ENCODE measurements at regions not wholly inside any gene's neighbourhood (a gene's known extent, or its start where the extent isn't known, plus 50 kb on each side); places are given as distances from the start of the nearest gene placed in this dataset.

DNA sequence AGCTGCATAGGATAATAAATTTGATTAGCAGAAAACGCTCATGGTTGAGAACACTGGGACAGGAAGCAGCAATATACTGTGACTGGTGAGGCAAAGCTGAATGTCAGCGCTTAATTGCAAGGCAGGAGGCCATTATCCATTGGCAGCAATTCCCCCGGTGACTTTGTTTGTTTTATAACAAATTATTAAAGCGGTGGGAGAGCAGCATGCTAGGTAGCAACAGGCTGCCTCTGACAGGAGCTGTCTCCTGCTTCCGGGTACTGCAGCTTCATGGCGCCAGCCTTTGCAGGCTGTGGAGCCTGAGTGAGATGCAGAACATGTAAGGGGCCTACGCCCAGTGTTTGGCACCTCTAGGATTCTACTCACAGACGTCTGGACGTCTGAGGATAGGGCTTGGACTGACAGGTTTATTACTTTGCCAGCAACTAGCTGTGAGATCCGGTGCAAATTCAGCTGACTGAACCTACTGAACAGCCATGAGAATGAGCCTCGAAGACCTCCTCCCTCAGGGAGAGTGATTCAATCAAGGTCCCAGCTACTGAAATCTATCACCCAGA is 82.1 kb upstream of the SSTR1 start:
- peak; percentile 57 for ATAC-seq
- H3K36me3 ChIP-seq (replicated peaks in 1 of 2; ENCODE audit: control insufficient read depth in 1 of 2, insufficient read depth in 2 of 2, low read length in 2 of 2), result no peaks in the 10 kb centered on the region
- DNase-seq (ENCODE audit: low spot score), result no peak
- H3K4me1 ChIP-seq (ENCODE audit: insufficient read depth, low read length), result no peaks in the 10 kb centered on the region
- ChIA-PET CTCF (ENCODE audit: low intra/inter-chr PET ratio, low total read pairs) (no interaction called here), POLR2A (no interaction called here)
- FAIRE-seq, result no peak
- BruUV-seq (replicated peaks), result no TSS peak
- no peak for TF ChIP-seq ZNF24 (IDR thresholded peaks at IDR 0.05)
- TF ChIP-seq, protein P1, sequence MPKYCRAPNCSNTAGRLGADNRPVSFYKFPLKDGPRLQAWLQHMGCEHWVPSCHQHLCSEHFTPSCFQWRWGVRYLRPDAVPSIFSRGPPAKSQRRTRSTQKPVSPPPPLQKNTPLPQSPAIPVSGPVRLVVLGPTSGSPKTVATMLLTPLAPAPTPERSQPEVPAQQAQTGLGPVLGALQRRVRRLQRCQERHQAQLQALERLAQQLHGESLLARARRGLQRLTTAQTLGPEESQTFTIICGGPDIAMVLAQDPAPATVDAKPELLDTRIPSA (CRISPR knock-in tag; IDR thresholded peaks at IDR 0.05; ENCODE audit: borderline replicate concordance), result no peak
- no peak for TF ChIP-seq CEBPZ (IDR thresholded peaks at IDR 0.05; ENCODE audit: low read length)
- TF ChIP-seq ZSCAN25 (CRISPR knock-in tag; IDR thresholded peaks at IDR 0.05), result no peak
- TF ChIP-seq TOPORS (CRISPR knock-in tag; IDR thresholded peaks at IDR 0.05), result no peak
- TF ChIP-seq, protein P2, sequence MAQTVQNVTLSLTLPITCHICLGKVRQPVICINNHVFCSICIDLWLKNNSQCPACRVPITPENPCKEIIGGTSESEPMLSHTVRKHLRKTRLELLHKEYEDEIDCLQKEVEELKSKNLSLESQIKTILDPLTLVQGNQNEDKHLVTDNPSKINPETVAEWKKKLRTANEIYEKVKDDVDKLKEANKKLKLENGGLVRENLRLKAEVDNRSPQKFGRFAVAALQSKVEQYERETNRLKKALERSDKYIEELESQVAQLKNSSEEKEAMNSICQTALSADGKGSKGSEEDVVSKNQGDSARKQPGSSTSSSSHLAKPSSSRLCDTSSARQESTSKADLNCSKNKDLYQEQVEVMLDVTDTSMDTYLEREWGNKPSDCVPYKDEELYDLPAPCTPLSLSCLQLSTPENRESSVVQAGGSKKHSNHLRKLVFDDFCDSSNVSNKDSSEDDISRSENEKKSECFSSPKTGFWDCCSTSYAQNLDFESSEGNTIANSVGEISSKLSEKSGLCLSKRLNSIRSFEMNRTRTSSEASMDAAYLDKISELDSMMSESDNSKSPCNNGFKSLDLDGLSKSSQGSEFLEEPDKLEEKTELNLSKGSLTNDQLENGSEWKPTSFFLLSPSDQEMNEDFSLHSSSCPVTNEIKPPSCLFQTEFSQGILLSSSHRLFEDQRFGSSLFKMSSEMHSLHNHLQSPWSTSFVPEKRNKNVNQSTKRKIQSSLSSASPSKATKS (CRISPR knock-in tag; IDR thresholded peaks at IDR 0.05), result no peak
- TF ChIP-seq RARG (CRISPR knock-in tag; IDR thresholded peaks at IDR 0.05; ENCODE audit: low read depth), result no peak
- TF ChIP-seq SIN3B (IDR thresholded peaks at IDR 0.05; ENCODE audit: low read length), result no peak
- TF ChIP-seq ZNF550 (CRISPR knock-in tag; IDR thresholded peaks at IDR 0.05; ENCODE audit: borderline replicate concordance), result no peak
- no peak for TF ChIP-seq ZNF644 (CRISPR knock-in tag; IDR thresholded peaks at IDR 0.05; ENCODE audit: low read depth)
- TF ChIP-seq ZNF749 (CRISPR knock-in tag; IDR thresholded peaks at IDR 0.05; ENCODE audit: borderline replicate concordance), result no peak
- TF ChIP-seq ZNF430 (CRISPR knock-in tag; IDR thresholded peaks at IDR 0.05), result no peak
- TF ChIP-seq TBX2 (CRISPR knock-in tag; IDR thresholded peaks at IDR 0.05; ENCODE audit: borderline replicate concordance), result no peak
- TF ChIP-seq SRSF1 (optimal IDR thresholded peaks at IDR 0.05; ENCODE audit: low read depth, low read length), result no peak
- TF ChIP-seq, protein P3, sequence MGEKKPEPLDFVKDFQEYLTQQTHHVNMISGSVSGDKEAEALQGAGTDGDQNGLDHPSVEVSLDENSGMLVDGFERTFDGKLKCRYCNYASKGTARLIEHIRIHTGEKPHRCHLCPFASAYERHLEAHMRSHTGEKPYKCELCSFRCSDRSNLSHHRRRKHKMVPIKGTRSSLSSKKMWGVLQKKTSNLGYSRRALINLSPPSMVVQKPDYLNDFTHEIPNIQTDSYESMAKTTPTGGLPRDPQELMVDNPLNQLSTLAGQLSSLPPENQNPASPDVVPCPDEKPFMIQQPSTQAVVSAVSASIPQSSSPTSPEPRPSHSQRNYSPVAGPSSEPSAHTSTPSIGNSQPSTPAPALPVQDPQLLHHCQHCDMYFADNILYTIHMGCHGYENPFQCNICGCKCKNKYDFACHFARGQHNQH (CRISPR knock-in tag; IDR thresholded peaks at IDR 0.05), result no peak
- TF ChIP-seq ZNF572 (CRISPR knock-in tag; IDR thresholded peaks at IDR 0.05), result no peak
- no peak for TF ChIP-seq GATA4 (IDR thresholded peaks at IDR 0.05; ENCODE audit: borderline replicate concordance, low read depth)
- no peak for TF ChIP-seq ZNF253 (CRISPR knock-in tag; IDR thresholded peaks at IDR 0.05; ENCODE audit: borderline replicate concordance)
- no peak for TF ChIP-seq ZNF232 (CRISPR knock-in tag; IDR thresholded peaks at IDR 0.05; ENCODE audit: borderline replicate concordance)
- no peak overlapping the region for H3K9ac ChIP-seq (ENCODE audit: insufficient read depth, low read depth, low read length)
- no peaks in the 10 kb centered on the region for H4K20me1 ChIP-seq (ENCODE audit: insufficient read depth, low read length)
- H3K4me2 ChIP-seq (ENCODE audit: low read depth, low read length), result no peak overlapping the region
- in situ Hi-C loops (cut with HindIII; ENCODE audit: extremely low pct_ligation_motif_present, low pct_unique_long_range_greater_than_20kb) (no loop called here), intact Hi-C loops (cut with micrococcal nuclease; ENCODE audit: unreplicated experiment) (no loop called here)
- H3K27me3 ChIP-seq (ENCODE audit: control insufficient read depth in 1 of 2, insufficient read depth in 2 of 2, low read length in 2 of 2), result no peaks in the 10 kb centered on the region
- H3K79me2 ChIP-seq (ENCODE audit: insufficient read depth, low read length), result no peaks in the 10 kb centered on the region
- no peak overlapping the region for H3K27ac ChIP-seq (ENCODE audit: extremely low read length, insufficient read depth, low read length)
- 21% methylated on average over 11 of the region's 11 CpGs for WGBS (ENCODE audit: low lambda C conversion rate)
- H2AFZ ChIP-seq (ENCODE audit: low read length), result no peak overlapping the region
- H3K4me3 ChIP-seq (replicated peaks in 1 of 3; ENCODE audit: insufficient read depth in 1 of 3, low read depth in 2 of 3, low read length in 3 of 3), result no peak overlapping the region
- H3K9me3 ChIP-seq (ENCODE audit: low read length), result no peaks in the 10 kb centered on the region
